ENCODE measurements at regions not wholly inside any gene's neighbourhood (a gene's known extent, or its start where the extent isn't known, plus 50 kb on each side); places are given as distances from the start of the nearest gene placed in this dataset.

DNA sequence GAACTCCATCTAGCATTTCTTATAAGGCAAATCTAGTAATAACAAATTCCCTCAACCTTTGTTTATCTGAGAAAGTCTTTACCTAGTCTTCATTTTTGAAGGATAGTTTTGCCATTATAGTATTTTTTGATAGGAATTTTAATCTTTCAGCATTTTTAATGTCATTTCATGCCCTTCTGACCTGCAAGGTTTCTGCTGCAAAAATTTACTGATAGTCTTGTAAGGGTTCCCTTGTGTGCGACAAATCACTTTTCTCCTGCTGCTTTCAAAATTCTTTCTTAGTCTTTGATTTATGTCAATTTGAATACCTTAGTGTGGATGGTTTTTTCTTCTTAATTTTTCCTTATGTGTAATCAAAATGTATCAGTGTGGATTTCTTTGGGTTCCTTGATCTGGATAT lies 297.5 kb upstream of the FAM78B start:
- TF ChIP-seq OSR1 (CRISPR knock-in tag; IDR thresholded peaks at IDR 0.05): no peak
- TF ChIP-seq, protein P1, sequence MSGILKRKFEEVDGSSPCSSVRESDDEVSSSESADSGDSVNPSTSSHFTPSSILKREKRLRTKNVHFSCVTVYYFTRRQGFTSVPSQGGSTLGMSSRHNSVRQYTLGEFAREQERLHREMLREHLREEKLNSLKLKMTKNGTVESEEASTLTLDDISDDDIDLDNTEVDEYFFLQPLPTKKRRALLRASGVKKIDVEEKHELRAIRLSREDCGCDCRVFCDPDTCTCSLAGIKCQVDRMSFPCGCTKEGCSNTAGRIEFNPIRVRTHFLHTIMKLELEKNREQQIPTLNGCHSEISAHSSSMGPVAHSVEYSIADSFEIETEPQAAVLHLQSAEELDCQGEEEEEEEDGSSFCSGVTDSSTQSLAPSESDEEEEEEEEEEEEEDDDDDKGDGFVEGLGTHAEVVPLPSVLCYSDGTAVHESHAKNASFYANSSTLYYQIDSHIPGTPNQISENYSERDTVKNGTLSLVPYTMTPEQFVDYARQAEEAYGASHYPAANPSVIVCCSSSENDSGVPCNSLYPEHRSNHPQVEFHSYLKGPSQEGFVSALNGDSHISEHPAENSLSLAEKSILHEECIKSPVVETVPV (CRISPR knock-in tag; IDR thresholded peaks at IDR 0.05): no peak
- TF ChIP-seq ZNF8 (CRISPR knock-in tag; IDR thresholded peaks at IDR 0.05): no peak
- TF ChIP-seq, protein P2, sequence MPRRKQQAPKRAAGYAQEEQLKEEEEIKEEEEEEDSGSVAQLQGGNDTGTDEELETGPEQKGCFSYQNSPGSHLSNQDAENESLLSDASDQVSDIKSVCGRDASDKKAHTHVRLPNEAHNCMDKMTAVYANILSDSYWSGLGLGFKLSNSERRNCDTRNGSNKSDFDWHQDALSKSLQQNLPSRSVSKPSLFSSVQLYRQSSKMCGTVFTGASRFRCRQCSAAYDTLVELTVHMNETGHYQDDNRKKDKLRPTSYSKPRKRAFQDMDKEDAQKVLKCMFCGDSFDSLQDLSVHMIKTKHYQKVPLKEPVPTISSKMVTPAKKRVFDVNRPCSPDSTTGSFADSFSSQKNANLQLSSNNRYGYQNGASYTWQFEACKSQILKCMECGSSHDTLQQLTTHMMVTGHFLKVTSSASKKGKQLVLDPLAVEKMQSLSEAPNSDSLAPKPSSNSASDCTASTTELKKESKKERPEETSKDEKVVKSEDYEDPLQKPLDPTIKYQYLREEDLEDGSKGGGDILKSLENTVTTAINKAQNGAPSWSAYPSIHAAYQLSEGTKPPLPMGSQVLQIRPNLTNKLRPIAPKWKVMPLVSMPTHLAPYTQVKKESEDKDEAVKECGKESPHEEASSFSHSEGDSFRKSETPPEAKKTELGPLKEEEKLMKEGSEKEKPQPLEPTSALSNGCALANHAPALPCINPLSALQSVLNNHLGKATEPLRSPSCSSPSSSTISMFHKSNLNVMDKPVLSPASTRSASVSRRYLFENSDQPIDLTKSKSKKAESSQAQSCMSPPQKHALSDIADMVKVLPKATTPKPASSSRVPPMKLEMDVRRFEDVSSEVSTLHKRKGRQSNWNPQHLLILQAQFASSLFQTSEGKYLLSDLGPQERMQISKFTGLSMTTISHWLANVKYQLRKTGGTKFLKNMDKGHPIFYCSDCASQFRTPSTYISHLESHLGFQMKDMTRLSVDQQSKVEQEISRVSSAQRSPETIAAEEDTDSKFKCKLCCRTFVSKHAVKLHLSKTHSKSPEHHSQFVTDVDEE (CRISPR knock-in tag; IDR thresholded peaks at IDR 0.05): no peak
- TF ChIP-seq, protein P3, sequence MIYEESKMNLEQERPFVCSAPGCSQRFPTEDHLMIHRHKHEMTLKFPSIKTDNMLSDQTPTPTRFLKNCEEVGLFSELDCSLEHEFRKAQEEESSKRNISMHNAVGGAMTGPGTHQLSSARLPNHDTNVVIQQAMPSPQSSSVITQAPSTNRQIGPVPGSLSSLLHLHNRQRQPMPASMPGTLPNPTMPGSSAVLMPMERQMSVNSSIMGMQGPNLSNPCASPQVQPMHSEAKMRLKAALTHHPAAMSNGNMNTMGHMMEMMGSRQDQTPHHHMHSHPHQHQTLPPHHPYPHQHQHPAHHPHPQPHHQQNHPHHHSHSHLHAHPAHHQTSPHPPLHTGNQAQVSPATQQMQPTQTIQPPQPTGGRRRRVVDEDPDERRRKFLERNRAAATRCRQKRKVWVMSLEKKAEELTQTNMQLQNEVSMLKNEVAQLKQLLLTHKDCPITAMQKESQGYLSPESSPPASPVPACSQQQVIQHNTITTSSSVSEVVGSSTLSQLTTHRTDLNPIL (CRISPR knock-in tag; IDR thresholded peaks at IDR 0.05; ENCODE audit: low read depth): no peak
- TF ChIP-seq ARNTL (CRISPR knock-in tag; IDR thresholded peaks at IDR 0.05; ENCODE audit: borderline replicate concordance, low read depth): no peak
- TF ChIP-seq BACH2 (CRISPR knock-in tag; IDR thresholded peaks at IDR 0.05; ENCODE audit: borderline replicate concordance): no peak
- TF ChIP-seq, protein P4, sequence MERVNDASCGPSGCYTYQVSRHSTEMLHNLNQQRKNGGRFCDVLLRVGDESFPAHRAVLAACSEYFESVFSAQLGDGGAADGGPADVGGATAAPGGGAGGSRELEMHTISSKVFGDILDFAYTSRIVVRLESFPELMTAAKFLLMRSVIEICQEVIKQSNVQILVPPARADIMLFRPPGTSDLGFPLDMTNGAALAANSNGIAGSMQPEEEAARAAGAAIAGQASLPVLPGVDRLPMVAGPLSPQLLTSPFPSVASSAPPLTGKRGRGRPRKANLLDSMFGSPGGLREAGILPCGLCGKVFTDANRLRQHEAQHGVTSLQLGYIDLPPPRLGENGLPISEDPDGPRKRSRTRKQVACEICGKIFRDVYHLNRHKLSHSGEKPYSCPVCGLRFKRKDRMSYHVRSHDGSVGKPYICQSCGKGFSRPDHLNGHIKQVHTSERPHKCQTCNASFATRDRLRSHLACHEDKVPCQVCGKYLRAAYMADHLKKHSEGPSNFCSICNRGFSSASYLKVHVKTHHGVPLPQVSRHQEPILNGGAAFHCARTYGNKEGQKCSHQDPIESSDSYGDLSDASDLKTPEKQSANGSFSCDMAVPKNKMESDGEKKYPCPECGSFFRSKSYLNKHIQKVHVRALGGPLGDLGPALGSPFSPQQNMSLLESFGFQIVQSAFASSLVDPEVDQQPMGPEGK (CRISPR knock-in tag; IDR thresholded peaks at IDR 0.05; ENCODE audit: borderline replicate concordance): no peak
- TF ChIP-seq, protein P5, sequence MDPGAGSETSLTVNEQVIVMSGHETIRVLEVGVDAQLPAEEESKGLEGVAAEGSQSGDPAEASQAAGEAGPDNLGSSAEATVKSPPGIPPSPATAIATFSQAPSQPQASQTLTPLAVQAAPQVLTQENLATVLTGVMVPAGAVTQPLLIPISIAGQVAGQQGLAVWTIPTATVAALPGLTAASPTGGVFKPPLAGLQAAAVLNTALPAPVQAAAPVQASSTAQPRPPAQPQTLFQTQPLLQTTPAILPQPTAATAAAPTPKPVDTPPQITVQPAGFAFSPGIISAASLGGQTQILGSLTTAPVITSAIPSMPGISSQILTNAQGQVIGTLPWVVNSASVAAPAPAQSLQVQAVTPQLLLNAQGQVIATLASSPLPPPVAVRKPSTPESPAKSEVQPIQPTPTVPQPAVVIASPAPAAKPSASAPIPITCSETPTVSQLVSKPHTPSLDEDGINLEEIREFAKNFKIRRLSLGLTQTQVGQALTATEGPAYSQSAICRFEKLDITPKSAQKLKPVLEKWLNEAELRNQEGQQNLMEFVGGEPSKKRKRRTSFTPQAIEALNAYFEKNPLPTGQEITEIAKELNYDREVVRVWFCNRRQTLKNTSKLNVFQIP (CRISPR knock-in tag; IDR thresholded peaks at IDR 0.05; ENCODE audit: borderline replicate concordance, low read depth): no peak
- no peak for TF ChIP-seq ESRRG (CRISPR knock-in tag; IDR thresholded peaks at IDR 0.05)
- TF ChIP-seq PPARA (CRISPR knock-in tag; IDR thresholded peaks at IDR 0.05; ENCODE audit: borderline replicate concordance): no peak
- TF ChIP-seq CSDC2 (CRISPR knock-in tag; IDR thresholded peaks at IDR 0.05): no peak
- no peak for TF ChIP-seq ISL1 (CRISPR knock-in tag; IDR thresholded peaks at IDR 0.05)
- TF ChIP-seq ZFP3 (CRISPR knock-in tag; IDR thresholded peaks at IDR 0.05): no peak
- no peak for TF ChIP-seq RARB (CRISPR knock-in tag; IDR thresholded peaks at IDR 0.05)
- TF ChIP-seq TOX (CRISPR knock-in tag; IDR thresholded peaks at IDR 0.05; ENCODE audit: borderline replicate concordance): no peak
- TF ChIP-seq ZC3H10 (CRISPR knock-in tag; IDR thresholded peaks at IDR 0.05): no peak
- no peak for ATAC-seq

DNA sequence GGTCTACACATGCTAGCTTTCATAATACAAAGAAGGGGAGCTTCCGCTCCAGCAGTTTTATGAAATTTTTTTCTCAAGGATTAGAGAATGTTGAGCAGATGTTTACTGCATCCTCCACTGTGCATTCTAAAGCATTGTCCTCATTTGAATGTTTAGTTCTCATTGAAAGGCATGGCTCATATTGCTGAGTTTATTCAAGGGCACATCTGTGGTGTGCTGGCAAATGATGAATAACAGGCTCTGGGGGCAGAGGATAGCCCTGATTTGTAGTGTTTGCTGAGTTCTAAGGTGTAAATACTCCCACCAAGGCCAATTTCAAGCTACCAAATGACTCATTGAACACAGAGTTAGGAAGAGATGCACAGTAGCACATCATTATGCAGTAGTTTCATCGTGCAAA lies 303.2 kb upstream of the FAM78B start:
- no peak for ATAC-seq
- no peak for TF ChIP-seq PPARA (CRISPR knock-in tag; IDR thresholded peaks at IDR 0.05; ENCODE audit: borderline replicate concordance)
- no peak for TF ChIP-seq OSR1 (CRISPR knock-in tag; IDR thresholded peaks at IDR 0.05)
- no peak for TF ChIP-seq RARB (CRISPR knock-in tag; IDR thresholded peaks at IDR 0.05)
- TF ChIP-seq TCF4 (CRISPR knock-in tag; IDR thresholded peaks at IDR 0.05; ENCODE audit: borderline replicate concordance): no peak
- no peak for TF ChIP-seq ZFP30 (CRISPR knock-in tag; IDR thresholded peaks at IDR 0.05)
- TF ChIP-seq, protein P2 (CRISPR knock-in tag; IDR thresholded peaks at IDR 0.05): no peak
- no peak for TF ChIP-seq ESRRG (CRISPR knock-in tag; IDR thresholded peaks at IDR 0.05)
- TF ChIP-seq GLIS3 (CRISPR knock-in tag; IDR thresholded peaks at IDR 0.05): no peak
- TF ChIP-seq, protein P5 (CRISPR knock-in tag; IDR thresholded peaks at IDR 0.05; ENCODE audit: borderline replicate concordance, low read depth): no peak
- TF ChIP-seq, protein P4 (CRISPR knock-in tag; IDR thresholded peaks at IDR 0.05; ENCODE audit: borderline replicate concordance): no peak
- no peak for TF ChIP-seq ARNTL (CRISPR knock-in tag; IDR thresholded peaks at IDR 0.05; ENCODE audit: borderline replicate concordance, low read depth)
- TF ChIP-seq ZFP3 (CRISPR knock-in tag; IDR thresholded peaks at IDR 0.05): no peak
- TF ChIP-seq, protein P1 (CRISPR knock-in tag; IDR thresholded peaks at IDR 0.05): no peak
- TF ChIP-seq TOX (CRISPR knock-in tag; IDR thresholded peaks at IDR 0.05; ENCODE audit: borderline replicate concordance): no peak
- TF ChIP-seq ZNF565 (CRISPR knock-in tag; conservative IDR thresholded peaks at IDR 0.05; ENCODE audit: low read depth): no peak

Measured in SK-N-SH treated with all-trans-retinoic acid at 6 μM for 48 hours (cell line).